HEK293T (cell line): ENCODE measurements at regions not wholly inside any gene's neighbourhood (a gene's known extent, or its start where the extent isn't known, plus 50 kb on each side); places are given as distances from the start of the nearest gene placed in this dataset.

Experiments used
- PKNOX1 ChIP-seq: fragments of 450-650 bp; IDR thresholded peaks from 2 replicates; pipeline ENCODE4 v1.6.1; 2016
- ZNF384 ChIP-seq: fragments of 450-650 bp; IDR thresholded peaks from 2 replicates; pipeline ENCODE4 v1.6.1; 2016

GRCh38 chr2:239550357-239550756 lies 149.5 kb upstream of the HDAC4 start:
- no peak for TF ChIP-seq ZNF384
- TF ChIP-seq PKNOX1 = no peak
